HEK293 (cell line): ENCODE measurements at regions not wholly inside any gene's neighbourhood (a gene's known extent, or its start where the extent isn't known, plus 50 kb on each side); places are given as distances from the start of the nearest gene placed in this dataset.

ENCODE experiments used
- CTCF ChIA-PET: fragments of 350-600 bp; formaldehyde crosslinking; extraction: SDS; loops from one replicate; lab custom pipeline; 2021; ENCODE audit warnings: antibody characterized with exemption; lab: Yijun Ruan, JAX
- POLR2A ChIA-PET: fragments of 300-600 bp; formaldehyde crosslinking; extraction: SDS; loops from one replicate; lab custom pipeline; 2020; ENCODE audit warnings: antibody characterized with exemption, inconsistent platforms; lab: Yijun Ruan, JAX
- H3K27ac ChIP-seq: fragments of 200-500 bp; sonication (Bioruptor generic); 2 replicates; pipeline ENCODE4 v1.5.1; 2014; ENCODE audit warnings: low read depth, low read length, control low read depth, inconsistent platforms; ENCODE audit errors: extremely low read depth
- H3K36me3 ChIP-seq, 2 experiments: fragments of 200-500 bp in 1 of 2; sonication (Bioruptor generic) in 1 of 2; 1 replicate in 1 of 2; 2 replicates in 1 of 2; pipeline ENCODE4 v1.5.1; 2014 to 2017; ENCODE audit warnings: inconsistent platforms in 2 of 2, low read length in 2 of 2; ENCODE audit not compliant: control insufficient read depth in 2 of 2, insufficient read depth in 1 of 2
- H3K4me1 ChIP-seq: fragments of 200-500 bp; sonication (Bioruptor generic); 2 replicates; pipeline ENCODE4 v1.5.1; 2014; ENCODE audit warnings: mild to moderate bottlenecking, low read length, inconsistent platforms; ENCODE audit not compliant: control insufficient read depth, insufficient read depth
- H3K4me3 ChIP-seq: 2 replicates; pipeline ENCODE4 v1.5.1; 2011; ENCODE audit warnings: low read depth, mild to moderate bottlenecking, control low read depth, low read length, moderate library complexity
- H3K9me3 ChIP-seq: fragments of 200-500 bp; sonication (Bioruptor generic); 2 replicates; pipeline ENCODE4 v1.5.1; 2014; ENCODE audit warnings: low read depth, low read length, inconsistent platforms; ENCODE audit not compliant: control insufficient read depth, insufficient read depth
- FEZF1 ChIP-seq: fragments of 450-650 bp; formaldehyde crosslinking; IDR thresholded peaks from 2 replicates; pipeline ENCODE4 v1.5.1; 2016; ENCODE audit warnings: missing biosample characterization, missing genetic modification characterization
- HOXD13 ChIP-seq: sonication (generic); formaldehyde crosslinking; IDR thresholded peaks from 2 replicates; pipeline ENCODE4 v1.8.0; 2022; ENCODE audit warnings: missing genetic modification reagents, borderline replicate concordance
- TRIM28 ChIP-seq: IDR thresholded peaks from 2 replicates; pipeline ENCODE4 v1.6.1; 2011; ENCODE audit warnings: low read length, control low read depth, borderline replicate concordance
- ZBTB20 ChIP-seq: fragments of 450-650 bp; formaldehyde crosslinking; IDR thresholded peaks from 2 replicates; pipeline ENCODE4 v1.5.1; 2016; ENCODE audit warnings: missing biosample characterization, missing genetic modification characterization
- ZBTB8A ChIP-seq: fragments of 450-650 bp; formaldehyde crosslinking; IDR thresholded peaks from 2 replicates; pipeline ENCODE4 v1.5.1; 2016; ENCODE audit warnings: missing biosample characterization, missing genetic modification characterization
- ZIC2 ChIP-seq: fragments of 450-650 bp; formaldehyde crosslinking; IDR thresholded peaks from 2 replicates; pipeline ENCODE4 v1.5.1; 2016; ENCODE audit warnings: missing biosample characterization, missing genetic modification characterization
- ZNF138 ChIP-seq: fragments of 450-650 bp; formaldehyde crosslinking; IDR thresholded peaks from 2 replicates; pipeline ENCODE4 v1.5.1; 2016; ENCODE audit warnings: missing biosample characterization, missing genetic modification characterization, borderline replicate concordance
- ZNF239 ChIP-seq: fragments of 450-650 bp; formaldehyde crosslinking; IDR thresholded peaks from 2 replicates; pipeline ENCODE4 v1.5.1; 2016; ENCODE audit warnings: missing biosample characterization, missing genetic modification characterization
- ZNF335 ChIP-seq: fragments of 450-650 bp; formaldehyde crosslinking; conservative IDR thresholded peaks from 2 replicates; pipeline ENCODE4 v1.5.1; 2016; ENCODE audit warnings: missing biosample characterization, missing genetic modification characterization
- ZNF701 ChIP-seq: fragments of 450-650 bp; formaldehyde crosslinking; IDR thresholded peaks from 2 replicates; pipeline ENCODE4 v1.5.1; 2016; ENCODE audit warnings: missing biosample characterization, missing genetic modification characterization
- ZNF830 ChIP-seq: fragments of 450-650 bp; IDR thresholded peaks from 2 replicates; pipeline ENCODE4 v1.5.0; 2018; ENCODE audit warnings: missing biosample characterization, missing genetic modification characterization, low read depth, mild to moderate bottlenecking, moderate library complexity
- ZSCAN23 ChIP-seq: fragments of 450-650 bp; formaldehyde crosslinking; IDR thresholded peaks from 2 replicates; pipeline ENCODE4 v1.5.1; 2016; ENCODE audit warnings: missing biosample characterization, missing genetic modification characterization
- TF ChIP-seq, protein P1 (sequence below): fragments of 450-650 bp; formaldehyde crosslinking; IDR thresholded peaks from 2 replicates; pipeline ENCODE4 v1.5.1; 2016; ENCODE audit warnings: missing biosample characterization, missing genetic modification characterization
- TF ChIP-seq, protein P2 (sequence below): fragments of 450-650 bp; formaldehyde crosslinking; IDR thresholded peaks from 2 replicates; pipeline ENCODE4 v1.5.1; 2016; ENCODE audit warnings: missing biosample characterization, missing genetic modification characterization
- TF ChIP-seq, protein P3 (sequence below): sonication (generic); formaldehyde crosslinking; IDR thresholded peaks from 2 replicates; pipeline ENCODE4 v1.8.1; 2022; ENCODE audit warnings: mild to moderate bottlenecking, moderate library complexity, missing genetic modification reagents
- TF ChIP-seq, protein P4 (sequence below): fragments of 450-650 bp; formaldehyde crosslinking; IDR thresholded peaks from 2 replicates; pipeline ENCODE4 v1.5.1; 2016; ENCODE audit warnings: missing biosample characterization, missing genetic modification characterization
- TF ChIP-seq, protein P5 (sequence below): fragments of 450-650 bp; formaldehyde crosslinking; IDR thresholded peaks from 2 replicates; pipeline ENCODE4 v1.5.1; 2017; ENCODE audit warnings: missing biosample characterization, missing genetic modification characterization
- TF ChIP-seq, protein P6 (sequence below): fragments of 450-650 bp; formaldehyde crosslinking; IDR thresholded peaks from 2 replicates; pipeline ENCODE4 v1.5.1; 2016; ENCODE audit warnings: missing biosample characterization, missing genetic modification characterization, low read depth

DNA sequence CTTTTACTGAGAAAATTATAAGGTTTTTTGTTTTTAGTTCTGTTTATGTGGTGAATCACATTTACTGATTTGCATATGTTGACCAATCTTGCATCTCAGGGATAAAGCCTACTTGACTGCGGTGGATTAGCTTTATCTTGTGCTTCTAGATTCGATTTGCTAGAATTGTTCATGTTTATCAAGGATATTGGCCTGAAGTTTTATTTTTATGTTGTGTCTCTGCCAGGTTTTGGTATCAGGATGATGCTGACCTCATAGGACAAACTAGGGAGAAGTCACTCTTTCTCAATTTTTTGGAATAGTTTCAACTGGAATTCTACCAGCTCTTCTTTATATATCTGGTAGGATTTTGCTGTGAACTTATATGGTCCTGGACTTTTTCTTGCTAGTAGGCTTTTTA is 504.8 kb downstream of the ETS1 start:
- no peak overlapping the region for H3K4me3 ChIP-seq
- H3K4me1 ChIP-seq, result no peaks in the 10 kb centered on the region
- no peaks in the 10 kb centered on the region for H3K9me3 ChIP-seq
- ChIA-PET POLR2A (no interaction called here), CTCF (interaction anchor here (0.6 to 1.1 kb wide), 3 partner anchors 12 to 566 kb away, joined by 3 to 4 read pairs (median 3); no protein-coding TSS in a partner anchor)
- TF ChIP-seq ZIC2 (tag by site-specific recombination), result no peak
- no peak overlapping the region for H3K27ac ChIP-seq
- H3K36me3 ChIP-seq, result no peaks in the 10 kb centered on the region

DNA sequence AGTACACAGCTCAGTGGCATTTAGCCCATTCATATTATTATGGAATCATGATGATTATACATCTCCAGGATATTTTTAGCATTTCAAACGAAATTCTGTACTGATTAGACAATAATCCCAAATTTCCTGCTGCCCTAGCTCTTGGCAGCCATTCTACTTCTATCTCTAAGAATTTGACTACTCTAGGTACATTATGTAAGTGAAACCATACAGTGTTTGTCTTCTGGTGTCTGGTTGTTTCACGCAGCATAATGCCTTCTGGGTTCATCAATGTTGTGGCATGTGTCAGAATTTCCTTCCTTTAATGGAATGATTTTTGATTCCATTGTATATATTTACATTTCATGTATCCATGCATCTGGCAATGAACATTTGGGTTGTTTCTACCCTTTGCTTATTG is 517.7 kb downstream of the ETS1 start:
- TF ChIP-seq, protein P1, sequence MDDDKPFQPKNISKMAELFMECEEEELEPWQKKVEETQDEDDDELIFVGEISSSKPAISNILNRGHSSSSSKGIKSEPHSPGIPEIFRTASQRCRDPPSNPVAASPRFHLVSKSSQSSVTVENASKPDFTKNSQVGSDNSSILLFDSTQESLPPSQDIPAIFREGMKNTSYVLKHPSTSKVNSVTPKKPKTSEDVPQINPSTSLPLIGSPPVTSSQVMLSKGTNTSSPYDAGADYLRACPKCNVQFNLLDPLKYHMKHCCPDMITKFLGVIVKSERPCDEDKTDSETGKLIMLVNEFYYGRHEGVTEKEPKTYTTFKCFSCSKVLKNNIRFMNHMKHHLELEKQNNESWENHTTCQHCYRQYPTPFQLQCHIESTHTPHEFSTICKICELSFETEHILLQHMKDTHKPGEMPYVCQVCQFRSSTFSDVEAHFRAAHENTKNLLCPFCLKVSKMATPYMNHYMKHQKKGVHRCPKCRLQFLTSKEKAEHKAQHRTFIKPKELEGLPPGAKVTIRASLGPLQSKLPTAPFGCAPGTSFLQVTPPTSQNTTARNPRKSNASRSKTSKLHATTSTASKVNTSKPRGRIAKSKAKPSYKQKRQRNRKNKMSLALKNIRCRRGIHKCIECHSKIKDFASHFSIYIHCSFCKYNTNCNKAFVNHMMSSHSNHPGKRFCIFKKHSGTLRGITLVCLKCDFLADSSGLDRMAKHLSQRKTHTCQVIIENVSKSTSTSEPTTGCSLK (tag by site-specific recombination), result no peak
- TF ChIP-seq ZSCAN23 (tag by site-specific recombination) (no peak), ZBTB8A (tag by site-specific recombination) (no peak), ZNF138 (tag by site-specific recombination) (no peak), ZNF830 (no peak), ZBTB20 (no peak), ZNF701 (no peak), ZNF335 (tag by site-specific recombination) (no peak), TRIM28 (no peak), HOXD13 (CRISPR knock-in tag) (no peak), ZNF239 (tag by site-specific recombination) (no peak), FEZF1 (tag by site-specific recombination) (no peak)
- TF ChIP-seq, protein P2, sequence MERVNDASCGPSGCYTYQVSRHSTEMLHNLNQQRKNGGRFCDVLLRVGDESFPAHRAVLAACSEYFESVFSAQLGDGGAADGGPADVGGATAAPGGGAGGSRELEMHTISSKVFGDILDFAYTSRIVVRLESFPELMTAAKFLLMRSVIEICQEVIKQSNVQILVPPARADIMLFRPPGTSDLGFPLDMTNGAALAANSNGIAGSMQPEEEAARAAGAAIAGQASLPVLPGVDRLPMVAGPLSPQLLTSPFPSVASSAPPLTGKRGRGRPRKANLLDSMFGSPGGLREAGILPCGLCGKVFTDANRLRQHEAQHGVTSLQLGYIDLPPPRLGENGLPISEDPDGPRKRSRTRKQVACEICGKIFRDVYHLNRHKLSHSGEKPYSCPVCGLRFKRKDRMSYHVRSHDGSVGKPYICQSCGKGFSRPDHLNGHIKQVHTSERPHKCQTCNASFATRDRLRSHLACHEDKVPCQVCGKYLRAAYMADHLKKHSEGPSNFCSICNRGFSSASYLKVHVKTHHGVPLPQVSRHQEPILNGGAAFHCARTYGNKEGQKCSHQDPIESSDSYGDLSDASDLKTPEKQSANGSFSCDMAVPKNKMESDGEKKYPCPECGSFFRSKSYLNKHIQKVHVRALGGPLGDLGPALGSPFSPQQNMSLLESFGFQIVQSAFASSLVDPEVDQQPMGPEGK (tag by site-specific recombination), result no peak
- TF ChIP-seq, protein P3, sequence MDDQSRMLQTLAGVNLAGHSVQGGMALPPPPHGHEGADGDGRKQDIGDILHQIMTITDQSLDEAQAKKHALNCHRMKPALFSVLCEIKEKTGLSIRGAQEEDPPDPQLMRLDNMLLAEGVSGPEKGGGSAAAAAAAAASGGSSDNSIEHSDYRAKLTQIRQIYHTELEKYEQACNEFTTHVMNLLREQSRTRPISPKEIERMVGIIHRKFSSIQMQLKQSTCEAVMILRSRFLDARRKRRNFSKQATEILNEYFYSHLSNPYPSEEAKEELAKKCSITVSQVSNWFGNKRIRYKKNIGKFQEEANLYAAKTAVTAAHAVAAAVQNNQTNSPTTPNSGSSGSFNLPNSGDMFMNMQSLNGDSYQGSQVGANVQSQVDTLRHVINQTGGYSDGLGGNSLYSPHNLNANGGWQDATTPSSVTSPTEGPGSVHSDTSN (CRISPR knock-in tag), result no peak
- TF ChIP-seq, protein P4, sequence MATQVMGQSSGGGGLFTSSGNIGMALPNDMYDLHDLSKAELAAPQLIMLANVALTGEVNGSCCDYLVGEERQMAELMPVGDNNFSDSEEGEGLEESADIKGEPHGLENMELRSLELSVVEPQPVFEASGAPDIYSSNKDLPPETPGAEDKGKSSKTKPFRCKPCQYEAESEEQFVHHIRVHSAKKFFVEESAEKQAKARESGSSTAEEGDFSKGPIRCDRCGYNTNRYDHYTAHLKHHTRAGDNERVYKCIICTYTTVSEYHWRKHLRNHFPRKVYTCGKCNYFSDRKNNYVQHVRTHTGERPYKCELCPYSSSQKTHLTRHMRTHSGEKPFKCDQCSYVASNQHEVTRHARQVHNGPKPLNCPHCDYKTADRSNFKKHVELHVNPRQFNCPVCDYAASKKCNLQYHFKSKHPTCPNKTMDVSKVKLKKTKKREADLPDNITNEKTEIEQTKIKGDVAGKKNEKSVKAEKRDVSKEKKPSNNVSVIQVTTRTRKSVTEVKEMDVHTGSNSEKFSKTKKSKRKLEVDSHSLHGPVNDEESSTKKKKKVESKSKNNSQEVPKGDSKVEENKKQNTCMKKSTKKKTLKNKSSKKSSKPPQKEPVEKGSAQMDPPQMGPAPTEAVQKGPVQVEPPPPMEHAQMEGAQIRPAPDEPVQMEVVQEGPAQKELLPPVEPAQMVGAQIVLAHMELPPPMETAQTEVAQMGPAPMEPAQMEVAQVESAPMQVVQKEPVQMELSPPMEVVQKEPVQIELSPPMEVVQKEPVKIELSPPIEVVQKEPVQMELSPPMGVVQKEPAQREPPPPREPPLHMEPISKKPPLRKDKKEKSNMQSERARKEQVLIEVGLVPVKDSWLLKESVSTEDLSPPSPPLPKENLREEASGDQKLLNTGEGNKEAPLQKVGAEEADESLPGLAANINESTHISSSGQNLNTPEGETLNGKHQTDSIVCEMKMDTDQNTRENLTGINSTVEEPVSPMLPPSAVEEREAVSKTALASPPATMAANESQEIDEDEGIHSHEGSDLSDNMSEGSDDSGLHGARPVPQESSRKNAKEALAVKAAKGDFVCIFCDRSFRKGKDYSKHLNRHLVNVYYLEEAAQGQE (tag by site-specific recombination), result no peak
- TF ChIP-seq, protein P5, sequence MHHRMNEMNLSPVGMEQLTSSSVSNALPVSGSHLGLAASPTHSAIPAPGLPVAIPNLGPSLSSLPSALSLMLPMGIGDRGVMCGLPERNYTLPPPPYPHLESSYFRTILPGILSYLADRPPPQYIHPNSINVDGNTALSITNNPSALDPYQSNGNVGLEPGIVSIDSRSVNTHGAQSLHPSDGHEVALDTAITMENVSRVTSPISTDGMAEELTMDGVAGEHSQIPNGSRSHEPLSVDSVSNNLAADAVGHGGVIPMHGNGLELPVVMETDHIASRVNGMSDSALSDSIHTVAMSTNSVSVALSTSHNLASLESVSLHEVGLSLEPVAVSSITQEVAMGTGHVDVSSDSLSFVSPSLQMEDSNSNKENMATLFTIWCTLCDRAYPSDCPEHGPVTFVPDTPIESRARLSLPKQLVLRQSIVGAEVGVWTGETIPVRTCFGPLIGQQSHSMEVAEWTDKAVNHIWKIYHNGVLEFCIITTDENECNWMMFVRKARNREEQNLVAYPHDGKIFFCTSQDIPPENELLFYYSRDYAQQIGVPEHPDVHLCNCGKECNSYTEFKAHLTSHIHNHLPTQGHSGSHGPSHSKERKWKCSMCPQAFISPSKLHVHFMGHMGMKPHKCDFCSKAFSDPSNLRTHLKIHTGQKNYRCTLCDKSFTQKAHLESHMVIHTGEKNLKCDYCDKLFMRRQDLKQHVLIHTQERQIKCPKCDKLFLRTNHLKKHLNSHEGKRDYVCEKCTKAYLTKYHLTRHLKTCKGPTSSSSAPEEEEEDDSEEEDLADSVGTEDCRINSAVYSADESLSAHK (tag by site-specific recombination), result no peak
- TF ChIP-seq, protein P6, sequence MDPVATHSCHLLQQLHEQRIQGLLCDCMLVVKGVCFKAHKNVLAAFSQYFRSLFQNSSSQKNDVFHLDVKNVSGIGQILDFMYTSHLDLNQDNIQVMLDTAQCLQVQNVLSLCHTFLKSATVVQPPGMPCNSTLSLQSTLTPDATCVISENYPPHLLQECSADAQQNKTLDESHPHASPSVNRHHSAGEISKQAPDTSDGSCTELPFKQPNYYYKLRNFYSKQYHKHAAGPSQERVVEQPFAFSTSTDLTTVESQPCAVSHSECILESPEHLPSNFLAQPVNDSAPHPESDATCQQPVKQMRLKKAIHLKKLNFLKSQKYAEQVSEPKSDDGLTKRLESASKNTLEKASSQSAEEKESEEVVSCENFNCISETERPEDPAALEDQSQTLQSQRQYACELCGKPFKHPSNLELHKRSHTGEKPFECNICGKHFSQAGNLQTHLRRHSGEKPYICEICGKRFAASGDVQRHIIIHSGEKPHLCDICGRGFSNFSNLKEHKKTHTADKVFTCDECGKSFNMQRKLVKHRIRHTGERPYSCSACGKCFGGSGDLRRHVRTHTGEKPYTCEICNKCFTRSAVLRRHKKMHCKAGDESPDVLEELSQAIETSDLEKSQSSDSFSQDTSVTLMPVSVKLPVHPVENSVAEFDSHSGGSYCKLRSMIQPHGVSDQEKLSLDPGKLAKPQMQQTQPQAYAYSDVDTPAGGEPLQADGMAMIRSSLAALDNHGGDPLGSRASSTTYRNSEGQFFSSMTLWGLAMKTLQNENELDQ, result no peak
- Histone ChIP-seq H3K36me3 (no peaks in the 10 kb centered on the region), H3K27ac (no peak overlapping the region), H3K9me3 (no peaks in the 10 kb centered on the region), H3K4me1 (no peaks in the 10 kb centered on the region), H3K4me3 (no peak overlapping the region)
- ChIA-PET CTCF (interaction anchor here (0.7 kb wide), 1 partner anchor 11 kb away, joined by 3 read pairs; no protein-coding TSS in a partner anchor), POLR2A (no interaction called here)
